A673 (cell line): ENCODE measurements at regions not wholly inside any gene's neighbourhood (a gene's known extent, or its start where the extent isn't known, plus 50 kb on each side); places are given as distances from the start of the nearest gene placed in this dataset.

Experiments used
- EZH2 ChIP-seq: fragments of 200-600 bp; sonication (generic); IDR thresholded peaks from 2 replicates; pipeline ENCODE4 v1.6.1; 2017; ENCODE audit warnings: borderline replicate concordance, low read depth, mild to moderate bottlenecking, mixed read lengths, antibody characterized with exemption, low read length; ENCODE audit not compliant: poor library complexity, severe bottlenecking
- TF ChIP-seq, protein P1 (sequence below): fragments of 300-800, 200-600 bp; sonication (generic); conservative IDR thresholded peaks from 2 replicates; pipeline ENCODE4 v1.5.1; 2017; ENCODE audit warnings: low read depth, mild to moderate bottlenecking, antibody characterized with exemption, low read length, moderate library complexity, mixed read lengths

- TF ChIP-seq, protein P1, sequence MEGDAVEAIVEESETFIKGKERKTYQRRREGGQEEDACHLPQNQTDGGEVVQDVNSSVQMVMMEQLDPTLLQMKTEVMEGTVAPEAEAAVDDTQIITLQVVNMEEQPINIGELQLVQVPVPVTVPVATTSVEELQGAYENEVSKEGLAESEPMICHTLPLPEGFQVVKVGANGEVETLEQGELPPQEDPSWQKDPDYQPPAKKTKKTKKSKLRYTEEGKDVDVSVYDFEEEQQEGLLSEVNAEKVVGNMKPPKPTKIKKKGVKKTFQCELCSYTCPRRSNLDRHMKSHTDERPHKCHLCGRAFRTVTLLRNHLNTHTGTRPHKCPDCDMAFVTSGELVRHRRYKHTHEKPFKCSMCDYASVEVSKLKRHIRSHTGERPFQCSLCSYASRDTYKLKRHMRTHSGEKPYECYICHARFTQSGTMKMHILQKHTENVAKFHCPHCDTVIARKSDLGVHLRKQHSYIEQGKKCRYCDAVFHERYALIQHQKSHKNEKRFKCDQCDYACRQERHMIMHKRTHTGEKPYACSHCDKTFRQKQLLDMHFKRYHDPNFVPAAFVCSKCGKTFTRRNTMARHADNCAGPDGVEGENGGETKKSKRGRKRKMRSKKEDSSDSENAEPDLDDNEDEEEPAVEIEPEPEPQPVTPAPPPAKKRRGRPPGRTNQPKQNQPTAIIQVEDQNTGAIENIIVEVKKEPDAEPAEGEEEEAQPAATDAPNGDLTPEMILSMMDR, result no peak
- no peak for TF ChIP-seq EZH2
Observed at GRCh38 chr17:14621826-14622614, 321.1 kb downstream of the HS3ST3B1 start.
